ENCODE measurements at regions not wholly inside any gene's neighbourhood (a gene's known extent, or its start where the extent isn't known, plus 50 kb on each side); places are given as distances from the start of the nearest gene placed in this dataset.

DNA sequence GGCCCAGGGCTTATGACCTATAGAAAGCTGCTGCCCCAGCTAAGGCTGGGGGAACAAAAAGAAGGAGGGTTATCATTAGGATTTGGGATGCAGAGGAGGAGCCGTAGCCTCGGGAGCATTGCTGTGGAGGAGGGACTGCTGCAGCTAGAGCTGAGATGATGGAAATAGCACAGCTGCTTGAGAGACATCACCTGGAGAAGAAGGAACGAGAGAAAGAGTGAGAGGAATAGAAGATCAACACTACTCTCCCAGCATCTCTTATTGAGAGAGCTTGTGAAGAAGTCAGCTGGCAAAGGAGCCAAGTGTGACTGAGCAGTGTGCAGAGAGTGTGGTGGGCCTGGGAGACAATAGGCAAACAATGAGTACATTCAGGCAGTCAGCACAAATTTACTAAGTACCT is 100.7 kb upstream of the PLET1 start:
- DNase-seq = no peak

DNA sequence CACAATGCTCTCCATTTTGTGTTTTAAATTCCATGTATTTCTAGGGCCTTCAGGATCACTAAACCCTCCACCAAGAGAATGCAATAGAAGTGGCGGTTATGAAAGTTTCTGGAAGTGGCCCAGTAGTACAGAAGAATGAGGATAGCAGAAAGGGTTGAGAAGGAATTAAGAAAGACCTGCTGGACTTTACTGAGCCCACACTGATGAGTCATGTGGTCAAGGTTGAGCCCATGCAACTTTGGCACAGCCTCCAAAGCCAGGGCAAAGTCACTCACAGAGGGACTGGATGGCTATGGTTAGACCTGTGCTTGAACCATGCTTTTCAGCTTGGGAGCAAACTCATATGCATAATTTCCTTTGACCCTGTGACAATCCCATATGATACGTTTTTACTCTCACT is 102.9 kb upstream of the PLET1 start:
- no peak for DNase-seq

DNA sequence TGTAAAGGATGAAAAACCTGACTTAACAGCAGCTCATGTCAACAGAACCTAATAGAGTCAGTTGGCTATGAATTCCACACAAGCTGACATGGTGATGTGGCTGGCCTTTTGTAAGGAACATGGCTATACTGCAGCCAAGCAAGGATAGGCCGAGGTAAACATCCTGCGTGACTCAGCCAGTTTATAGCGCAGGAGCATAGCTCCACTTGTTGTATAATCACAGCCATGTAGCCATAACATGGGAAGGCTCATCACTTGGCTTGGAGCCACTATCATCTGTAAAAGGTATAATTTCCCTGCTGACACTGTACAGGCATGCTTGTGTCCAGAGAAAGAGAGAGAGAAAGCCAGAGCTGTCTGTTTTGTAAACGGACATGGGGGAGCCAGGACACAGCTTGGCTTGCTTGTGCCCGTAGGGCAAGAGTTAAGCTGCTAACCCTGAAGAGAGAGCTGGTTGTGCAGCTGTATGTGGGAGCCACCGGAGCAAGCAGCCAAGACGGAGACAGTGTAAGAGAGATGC is 104.4 kb upstream of the PLET1 start:
- no peak for DNase-seq

DNA sequence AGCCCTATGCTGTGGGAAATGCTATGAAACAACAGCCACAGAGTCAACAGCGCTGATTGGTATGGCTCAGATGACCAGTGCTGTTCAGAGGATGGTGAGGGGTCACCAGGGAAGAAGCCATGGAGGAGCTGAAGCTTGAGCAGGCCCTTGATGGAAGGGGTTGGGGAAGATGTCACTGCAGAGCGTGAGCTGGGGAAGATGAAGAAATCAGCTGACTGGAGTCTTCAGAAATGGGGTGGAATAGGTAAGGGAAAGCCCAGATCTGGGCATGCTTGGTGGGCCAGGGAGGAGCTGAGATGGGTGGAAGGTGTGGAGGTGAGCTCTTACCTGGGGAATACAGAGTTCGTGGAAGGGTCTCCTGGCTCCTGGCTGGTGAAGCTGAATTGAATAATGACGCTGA is 105.4 kb upstream of the PLET1 start:
- no peak for DNase-seq

DNA sequence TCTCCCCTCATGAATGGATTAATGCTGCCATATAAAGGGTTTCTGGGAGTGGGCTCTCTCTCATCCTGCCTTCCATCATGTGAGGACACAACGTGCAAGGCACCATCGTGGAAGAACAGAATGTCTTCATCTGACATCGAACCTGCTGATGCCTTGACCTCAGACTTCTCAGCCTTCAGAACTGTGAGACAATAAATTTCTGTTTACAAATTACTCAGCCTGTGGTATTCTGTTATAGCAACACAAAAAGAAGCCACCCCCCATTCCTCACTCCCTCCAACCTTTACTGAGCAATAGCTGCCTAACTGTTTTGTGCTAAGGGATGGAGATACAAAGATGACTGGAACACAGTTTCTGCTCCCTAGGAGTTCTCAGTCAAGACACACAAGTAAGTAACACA is 106.1 kb upstream of the PLET1 start:
- DNase-seq = no peak

DNA sequence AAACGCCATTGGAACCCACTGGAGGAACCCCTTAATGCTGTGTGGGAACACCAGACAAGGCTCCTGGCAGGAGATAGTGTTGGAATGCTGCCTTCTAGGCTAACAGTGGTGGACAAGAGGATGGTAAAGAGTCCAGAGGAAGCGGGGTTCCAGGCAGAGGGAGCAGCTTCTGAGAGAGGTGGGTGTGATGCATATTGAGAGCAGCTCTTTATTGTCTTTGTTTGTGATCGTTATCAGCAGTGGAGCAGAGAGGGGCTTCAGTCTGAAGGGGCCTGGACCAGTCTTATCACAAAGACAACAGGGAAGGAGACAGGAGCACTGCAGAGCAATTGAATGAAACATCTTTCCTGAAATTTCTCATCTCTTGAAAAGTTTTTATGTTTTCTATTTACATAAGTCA is 106.8 kb upstream of the PLET1 start:
- no peak for DNase-seq

DNA sequence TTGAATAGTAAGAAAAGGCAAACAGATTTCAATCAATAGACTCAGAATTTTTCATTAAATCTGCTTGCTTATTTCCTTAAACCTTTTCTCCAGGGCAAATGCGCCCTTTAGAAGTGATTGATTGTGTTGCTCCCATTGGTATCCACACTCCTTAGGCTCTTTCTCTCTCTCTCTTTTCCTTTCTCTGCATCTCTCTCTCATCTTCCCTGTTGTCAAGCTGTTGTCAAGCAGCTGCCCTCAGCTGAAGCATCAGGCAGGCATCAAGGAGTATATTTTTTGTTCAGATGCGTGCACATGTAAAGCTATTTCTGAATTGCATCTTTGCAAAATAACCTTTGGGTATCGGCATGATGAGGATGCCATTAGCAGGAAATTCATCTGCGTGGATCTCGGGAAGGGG is 107.2 kb upstream of the PLET1 start:
- no peak for DNase-seq

DNA sequence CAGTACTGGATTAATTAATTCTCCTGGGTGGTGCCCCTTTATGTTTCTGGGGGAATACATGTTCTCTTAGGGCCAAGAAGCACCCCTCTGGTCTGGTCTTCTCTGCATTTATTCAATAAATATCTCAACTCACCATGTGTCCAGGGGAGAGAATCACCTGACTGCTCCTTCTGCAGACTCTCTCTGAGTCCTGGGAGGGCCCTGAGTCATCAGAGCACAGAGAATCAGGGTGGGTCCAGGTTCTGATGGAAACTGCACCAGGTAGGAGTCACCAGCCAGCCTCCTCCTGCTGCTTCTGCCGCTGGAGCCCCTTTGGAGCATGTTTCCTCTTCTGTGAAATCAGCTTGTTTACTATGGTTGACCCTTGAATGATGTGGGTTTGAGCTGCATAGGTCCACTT is 107.7 kb upstream of the PLET1 start:
- DNase-seq = no peak

DNA sequence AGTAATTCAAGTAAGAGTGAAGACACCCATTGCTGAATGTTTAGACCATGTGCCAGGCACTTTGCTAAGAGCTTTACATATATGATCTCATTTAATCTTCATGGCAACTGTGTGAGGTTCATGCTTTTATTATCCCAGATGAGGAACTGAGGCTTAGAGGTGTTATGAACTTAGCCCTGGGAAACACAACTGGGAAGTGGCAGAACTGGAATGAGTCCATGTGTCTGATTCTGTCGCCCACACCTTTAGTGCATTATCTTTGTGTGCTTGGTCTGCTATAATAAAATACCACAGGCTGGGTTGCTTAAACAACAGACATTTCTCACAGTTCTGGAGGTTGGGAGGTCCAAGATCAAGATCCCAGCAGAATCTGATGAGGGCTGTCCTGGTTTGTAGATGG is 108.7 kb upstream of the PLET1 start:
- no peak for DNase-seq

DNA sequence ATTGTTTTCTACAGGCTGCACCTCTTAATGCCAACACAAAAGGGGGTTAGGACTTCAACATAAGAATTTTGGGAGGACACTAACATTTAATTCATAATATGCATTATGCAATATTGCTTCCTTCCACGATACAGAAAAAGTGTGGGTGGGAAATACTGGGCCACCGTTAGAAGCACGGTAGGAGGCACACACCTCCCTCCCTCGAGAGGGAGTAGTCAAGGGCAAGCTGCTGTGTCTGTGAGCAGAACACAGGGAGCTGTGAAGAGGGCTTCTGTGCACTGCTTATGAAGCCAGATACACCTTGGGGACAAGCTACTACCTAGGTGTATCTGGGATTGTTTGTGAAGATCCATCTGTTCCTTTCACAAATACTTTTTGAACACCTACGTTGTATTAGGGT is 109.3 kb upstream of the PLET1 start:
- no peak for DNase-seq

DNA sequence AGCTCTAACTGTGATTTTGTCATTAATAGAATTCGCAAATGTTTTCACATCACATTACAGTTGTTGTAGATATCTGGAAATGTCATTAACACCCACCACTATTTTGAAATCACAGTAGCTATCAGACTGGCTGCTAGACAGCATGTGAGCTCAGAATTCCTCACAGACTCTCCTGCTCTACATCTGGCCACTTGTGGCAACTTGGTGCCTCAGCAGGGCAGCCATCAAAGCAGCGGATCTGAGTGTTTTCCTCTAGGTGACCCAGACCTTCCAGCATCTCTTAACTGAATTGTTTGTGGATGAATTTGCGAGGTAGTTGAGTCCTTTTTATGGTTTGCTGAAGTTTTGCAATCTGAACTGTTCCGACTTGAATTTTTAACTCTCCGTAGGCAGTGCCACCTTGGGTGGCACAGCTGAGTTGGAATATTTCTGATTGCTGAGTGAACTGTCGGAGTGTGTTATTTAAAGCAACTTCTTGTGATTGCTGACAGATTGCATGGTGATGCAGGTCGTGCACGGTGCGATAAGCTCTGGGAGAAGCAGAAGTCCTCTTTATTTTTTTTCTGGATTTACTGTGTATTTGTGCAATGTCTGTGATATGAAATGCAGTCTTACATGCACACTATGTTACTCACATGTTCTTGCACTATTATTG is 114.0 kb upstream of the PLET1 start:
- no peak for DNase-seq

DNA sequence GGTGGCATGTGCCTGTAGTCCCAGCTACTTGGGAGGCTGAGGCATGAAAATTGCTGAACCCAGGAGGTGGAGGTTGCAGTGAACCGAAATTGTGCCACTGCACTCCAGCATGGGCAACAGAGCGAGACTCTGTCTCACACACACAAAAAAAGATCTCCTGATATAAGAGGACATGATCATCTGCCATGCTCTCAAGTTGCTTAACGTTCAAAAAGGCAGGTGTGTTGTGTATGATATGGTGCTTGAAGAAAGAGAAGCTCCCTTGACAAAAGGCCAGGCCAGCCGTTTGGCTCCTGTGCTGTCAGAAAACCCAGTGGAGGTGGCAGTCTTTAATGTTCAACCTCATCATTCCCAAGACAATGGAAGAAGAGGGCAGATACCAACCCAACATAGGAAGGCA is 117.3 kb upstream of the PLET1 start:
- DNase-seq = no peak

DNA sequence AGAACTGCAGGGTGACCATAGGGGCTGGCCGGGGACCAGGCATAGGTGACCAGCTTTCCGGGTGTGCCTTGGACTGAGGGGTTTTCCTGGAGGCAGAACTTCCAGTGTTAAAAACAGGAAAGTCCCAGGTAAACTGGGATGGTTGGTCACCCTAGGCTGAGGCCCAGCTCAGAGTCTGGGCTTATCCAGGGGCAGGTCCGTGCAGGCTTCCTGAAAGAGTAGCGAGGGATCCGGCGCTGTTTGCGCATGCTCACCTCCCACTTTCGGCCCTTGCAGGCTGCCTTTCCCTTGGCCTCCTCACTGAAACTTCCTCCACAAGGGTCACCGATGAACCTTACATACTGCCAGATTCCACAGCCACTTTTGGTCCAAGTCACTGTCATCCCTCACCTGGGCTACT is 119.8 kb upstream of the PLET1 start:
- DNase-seq = no peak

DNA sequence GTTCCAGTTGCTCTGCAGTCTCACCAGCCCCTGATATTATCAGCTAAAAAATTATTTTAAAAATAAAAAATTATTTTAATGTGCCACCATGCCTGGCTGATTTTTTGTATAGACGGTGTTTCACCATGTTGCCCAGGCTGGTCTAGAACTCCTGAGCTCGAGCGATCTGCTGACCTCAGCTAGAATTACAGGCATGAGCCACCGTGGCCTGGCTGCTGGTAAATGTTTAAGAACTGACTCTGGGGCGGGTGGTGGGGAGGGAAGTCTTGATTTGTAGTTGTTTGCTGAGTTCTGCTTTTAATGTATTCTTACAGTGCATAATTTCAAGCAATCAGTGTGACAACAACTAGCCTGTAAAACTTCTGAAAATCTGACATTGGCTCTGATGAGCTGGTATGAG is 120.9 kb upstream of the PLET1 start:
- DNase-seq = no peak

DNA sequence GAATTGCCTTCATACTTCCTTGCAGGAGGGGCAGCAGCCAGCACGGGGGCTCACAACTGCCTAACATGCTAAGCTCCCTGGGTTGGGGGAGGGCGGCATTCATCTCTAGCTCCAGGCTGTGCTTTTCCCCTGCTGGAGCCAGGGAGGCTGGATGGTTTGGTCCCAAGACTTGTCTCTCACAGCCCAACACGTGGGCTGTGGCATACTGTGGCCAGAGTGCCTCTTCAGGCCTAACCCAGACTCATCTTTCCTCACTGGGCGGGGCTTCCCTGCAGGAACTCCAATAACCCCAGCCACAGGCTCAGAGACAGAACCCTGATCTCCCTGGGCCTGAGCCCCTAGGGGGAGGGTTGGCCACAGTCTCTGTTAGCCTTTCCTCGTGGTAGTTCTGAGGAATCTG is 121.9 kb upstream of the PLET1 start:
- DNase-seq = no peak

DNA sequence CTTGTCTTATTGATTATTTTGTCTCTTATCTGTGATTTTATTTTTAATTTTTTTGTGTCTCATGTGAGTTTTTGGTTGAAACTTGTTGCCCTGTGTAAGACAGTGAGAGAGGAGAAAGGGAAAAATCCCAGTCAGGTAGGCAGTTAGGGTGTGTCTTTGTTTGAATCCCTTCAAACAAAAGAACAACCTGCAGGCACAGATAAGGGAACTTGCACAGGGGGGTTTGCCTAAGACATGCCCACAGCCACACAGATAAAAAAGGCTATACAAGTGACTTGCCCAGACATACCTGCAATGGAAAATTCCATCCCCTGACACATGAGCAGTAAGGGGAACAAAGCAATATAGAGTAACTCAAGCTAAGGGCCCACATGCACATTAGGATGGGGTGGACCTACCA is 127.8 kb upstream of the PLET1 start:
- no peak for DNase-seq

DNA sequence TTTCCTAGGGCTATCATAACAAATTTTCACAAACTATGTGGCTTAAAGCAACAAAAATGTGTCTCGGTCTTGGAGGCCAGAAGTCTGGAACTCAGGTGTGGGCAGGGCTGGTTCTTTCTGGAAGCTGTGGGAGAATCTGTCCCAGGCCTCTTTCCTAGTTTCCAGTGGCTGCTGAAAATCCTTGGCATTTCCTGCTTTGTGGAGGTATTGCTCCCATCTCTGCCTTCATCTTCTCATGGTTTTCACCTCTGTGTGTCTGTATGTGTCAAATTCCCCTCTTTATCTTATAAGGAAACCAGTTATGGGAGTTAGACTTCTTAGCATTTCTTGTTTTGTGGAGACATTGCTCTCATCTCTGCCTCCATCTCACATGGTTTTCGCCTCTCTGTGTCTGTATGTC is 130.4 kb upstream of the PLET1 start:
- DNase-seq = no peak

DNA sequence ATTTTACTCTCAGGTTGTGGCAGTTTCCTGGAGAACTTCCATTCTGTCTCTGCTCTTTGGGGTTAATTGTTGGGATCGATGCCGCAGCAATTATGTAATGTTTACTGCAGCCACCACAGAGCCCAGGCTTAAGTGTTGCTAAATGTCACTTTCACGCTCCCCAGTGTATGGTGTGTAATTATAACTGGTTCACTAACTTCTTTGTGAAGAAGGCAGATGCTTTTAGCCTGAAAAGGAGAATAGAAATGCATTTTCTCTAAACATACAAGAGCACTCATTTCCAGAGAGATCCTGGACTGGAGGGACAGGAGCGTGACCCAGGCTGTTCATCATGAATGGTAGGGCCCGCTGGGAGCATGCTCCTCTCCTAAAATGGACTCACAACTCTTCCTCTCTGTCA is 132.2 kb upstream of the PLET1 start:
- no peak for DNase-seq

DNA sequence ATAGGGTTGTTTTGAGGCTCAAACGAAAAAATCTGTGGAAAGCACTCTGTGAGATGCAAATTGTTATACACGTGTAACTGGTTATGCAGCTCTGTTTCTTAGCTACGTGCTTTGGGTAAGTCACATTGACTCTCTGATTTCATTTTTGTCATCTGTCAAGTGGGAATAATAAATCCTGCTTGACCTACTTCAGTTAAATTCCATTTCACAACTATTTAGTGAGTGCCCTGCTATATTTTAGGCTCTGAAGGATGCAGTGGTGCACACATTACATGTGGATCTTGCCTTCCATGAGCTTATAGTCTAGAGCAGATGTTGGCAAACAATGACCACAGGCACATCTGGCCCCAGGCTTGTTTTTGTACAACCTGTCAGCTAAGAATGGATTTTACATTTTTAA is 133.6 kb upstream of the PLET1 start:
- no peak for DNase-seq

DNA sequence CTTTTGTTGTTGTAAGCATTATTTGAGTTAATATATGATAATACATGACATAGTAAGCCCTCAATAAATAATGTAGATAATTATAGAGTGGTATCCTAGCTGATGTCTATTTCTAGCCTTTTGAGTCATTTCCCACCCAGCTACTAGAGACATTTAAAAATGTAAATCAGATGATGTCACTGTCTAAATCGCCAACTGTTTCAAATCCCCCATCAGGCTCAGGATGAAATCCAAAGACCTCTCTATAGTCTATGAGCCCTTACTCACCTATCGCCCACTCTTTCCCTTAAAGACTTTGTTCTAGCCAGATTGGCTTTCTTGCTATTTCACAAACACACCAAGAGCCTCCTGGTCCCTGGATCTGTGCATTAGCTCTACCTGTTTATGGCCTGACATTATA is 135.4 kb upstream of the PLET1 start:
- no peak for DNase-seq

DNA sequence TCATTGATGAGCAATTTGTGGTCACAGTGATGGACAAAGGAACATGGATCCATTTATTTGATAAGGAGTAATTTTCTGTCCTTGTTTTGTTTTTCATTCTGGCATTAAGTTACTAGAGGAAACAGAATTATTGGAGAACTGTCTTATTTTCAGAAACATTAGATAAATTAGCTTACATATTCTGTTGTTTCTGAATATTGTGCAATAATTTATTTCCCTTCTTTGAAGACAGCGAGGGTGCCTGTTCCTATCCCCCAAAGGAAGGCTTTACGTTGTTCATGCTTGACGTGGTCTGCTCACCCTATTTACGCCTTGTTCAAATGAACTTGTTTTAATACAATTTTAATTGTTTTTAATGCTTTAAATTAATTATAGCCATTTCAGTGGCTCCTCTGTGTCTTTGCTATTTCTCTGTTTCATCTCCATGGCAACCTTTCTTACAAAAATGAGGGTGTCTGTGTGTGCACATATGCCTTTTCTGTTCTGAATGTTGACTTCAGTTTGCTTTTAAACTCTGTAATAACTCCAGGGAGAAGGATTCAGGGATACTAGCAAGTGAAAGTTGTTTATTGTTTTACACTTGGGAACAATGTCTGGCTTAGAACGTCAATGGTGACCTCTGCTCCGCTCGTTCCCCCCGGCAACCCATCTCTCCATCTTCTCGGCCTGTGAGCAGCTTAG is 138.3 kb upstream of the PLET1 start:
- no peak for DNase-seq

DNA sequence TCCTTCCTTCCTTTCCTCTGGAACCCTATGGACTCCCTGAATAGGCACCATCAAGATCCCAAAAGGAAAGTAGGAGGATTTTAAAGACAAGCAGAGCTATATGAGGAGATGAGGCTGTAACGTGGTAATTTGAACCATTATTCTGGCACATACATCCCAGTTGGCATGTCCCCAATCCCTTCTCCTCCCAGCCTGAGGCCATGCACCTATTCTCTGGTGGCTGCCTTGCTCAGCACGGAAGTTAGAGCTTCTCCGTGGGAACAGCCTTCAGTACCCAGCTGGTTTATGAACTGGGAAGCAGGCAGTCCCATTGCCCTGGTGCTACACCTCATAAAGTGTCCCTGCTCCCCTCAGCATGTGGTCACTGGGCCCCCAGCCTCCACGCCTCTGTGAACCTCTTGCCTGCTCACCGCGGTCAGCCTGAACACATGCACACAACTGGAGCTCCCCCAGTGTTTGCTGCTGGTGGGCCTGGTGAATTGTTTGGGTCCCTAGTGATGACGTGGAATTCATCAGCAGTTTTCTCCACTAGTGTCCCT is 139.9 kb upstream of the PLET1 start:
- DNase-seq = no peak

DNA sequence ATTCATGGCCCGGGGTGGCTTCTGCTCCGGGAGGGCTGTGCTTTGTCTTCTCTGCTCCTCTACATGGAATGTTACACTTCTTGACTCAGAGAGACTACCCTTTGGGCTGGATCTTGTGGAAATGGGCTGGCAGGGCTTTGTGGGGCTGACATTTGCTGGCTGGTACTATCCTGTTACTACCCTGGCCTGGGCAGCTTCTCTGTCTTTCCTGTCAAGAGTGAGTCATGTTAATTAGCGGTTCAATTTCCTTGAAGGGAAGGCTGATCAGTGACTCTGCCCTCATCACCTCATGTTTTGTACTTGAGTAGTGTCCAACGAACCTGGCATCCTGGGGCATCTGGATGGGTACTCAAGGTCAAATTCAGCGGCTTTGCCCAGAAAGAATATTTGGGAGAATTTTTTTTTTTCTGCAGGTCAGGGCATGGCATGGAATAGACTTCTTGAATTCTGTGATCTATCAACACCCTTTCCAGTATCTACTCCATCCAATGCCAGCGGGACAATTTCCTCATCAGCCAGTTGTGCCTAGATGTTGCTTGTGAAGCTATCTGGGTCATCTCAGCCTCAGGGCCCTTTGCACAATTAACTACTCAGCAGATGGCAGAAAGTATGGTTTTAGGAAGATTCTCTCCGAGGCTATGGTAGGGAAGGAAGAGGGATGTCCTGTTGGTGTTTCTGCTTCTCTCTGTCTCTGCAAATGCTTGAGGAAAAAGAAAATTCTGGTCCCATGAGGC is 140.5 kb upstream of the PLET1 start:
- no peak for DNase-seq

DNA sequence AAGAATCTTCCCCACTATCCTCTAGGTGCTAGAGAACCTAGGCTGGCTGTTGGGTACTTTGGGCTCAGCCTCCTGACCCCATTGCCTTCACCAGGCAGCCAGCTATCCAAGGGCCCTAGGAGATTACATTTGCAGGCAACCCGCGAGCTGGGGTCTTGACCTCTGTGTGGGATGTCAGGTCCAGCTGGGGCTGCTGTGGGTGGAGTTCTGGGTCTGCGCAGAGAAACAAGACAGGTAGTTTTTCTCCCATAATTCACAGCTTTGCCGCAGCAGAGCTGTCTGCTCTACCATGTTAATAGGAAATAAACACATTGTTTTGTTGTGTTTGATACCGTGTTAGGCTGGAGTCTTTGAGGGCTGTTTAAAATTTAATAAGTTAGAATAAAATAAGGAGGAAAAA is 142.8 kb upstream of the PLET1 start:
- no peak for DNase-seq
